ENCODE measurements at regions not wholly inside any gene's neighbourhood (a gene's known extent, or its start where the extent isn't known, plus 50 kb on each side); places are given as distances from the start of the nearest gene placed in this dataset.

GRCh38 chr14:101189962-101190560 lies 286.5 kb upstream of the RTL1 start:
- H3K4ac ChIP-seq (ENCODE audit: low read depth in 1 of 2, low read length in 2 of 2): no peak overlapping the region
- no peak overlapping the region for H4K8ac ChIP-seq (ENCODE audit: low read length)
- H3K23ac ChIP-seq (ENCODE audit: low read length in 2 of 2): no peak overlapping the region
- no peak overlapping the region for H4K91ac ChIP-seq (ENCODE audit: low read length)
- no peak overlapping the region for H3K27ac ChIP-seq (ENCODE audit: low read length, poor library complexity, severe bottlenecking)
- no peaks in the 10 kb centered on the region for H3K36me3 ChIP-seq (ENCODE audit: control insufficient read depth in 1 of 2, insufficient read depth in 2 of 2, low read depth in 1 of 2, low read length in 2 of 2)
- no peak overlapping the region for H2BK5ac ChIP-seq (ENCODE audit: low read depth, low read length, poor library complexity, severe bottlenecking)
- H3K27me3 ChIP-seq (ENCODE audit: control insufficient read depth in 1 of 2, insufficient read depth in 1 of 2, low read length in 2 of 2): peaks cover 69 to 70% of the 10 kb centered on the region in 2 experiments
- H3K14ac ChIP-seq (ENCODE audit: low read length in 2 of 2): no peak overlapping the region
- no peak overlapping the region for H2BK120ac ChIP-seq (ENCODE audit: low read depth, low read length)
- H2AFZ ChIP-seq (ENCODE audit: low read depth, low read length): no peak overlapping the region
- no peak overlapping the region for H3K4me3 ChIP-seq (ENCODE audit: insufficient read depth in 1 of 2, low read depth in 1 of 2, low read length in 2 of 2)
- H3K4me1 ChIP-seq (ENCODE audit: control insufficient read depth, insufficient read depth, low read depth, low read length): no peaks in the 10 kb centered on the region
- H2BK15ac ChIP-seq (ENCODE audit: low read depth, poor library complexity, severe bottlenecking): no peak overlapping the region
- DNase-seq: no peak
- 68% methylated on average over 3 of the region's 3 CpGs for whole genome bisulfite sequencing
- no peaks in the 10 kb centered on the region for H3K79me1 ChIP-seq (replicated peaks; ENCODE audit: low read length, poor library complexity, severe bottlenecking)
- H2BK12ac ChIP-seq (ENCODE audit: low read length in 2 of 2): no peak overlapping the region
- H3K18ac ChIP-seq (ENCODE audit: low read depth in 1 of 2, low read length in 2 of 2): no peak overlapping the region
- H3K4me2 ChIP-seq (ENCODE audit: low read length, poor library complexity, severe bottlenecking): no peak overlapping the region
- no peak overlapping the region for H2AK5ac ChIP-seq (ENCODE audit: low read length, severe bottlenecking)
- H3K9me3 ChIP-seq (ENCODE audit: control insufficient read depth, low read length): no peaks in the 10 kb centered on the region
- H3K9ac ChIP-seq (ENCODE audit: low read length): no peak overlapping the region

DNA sequence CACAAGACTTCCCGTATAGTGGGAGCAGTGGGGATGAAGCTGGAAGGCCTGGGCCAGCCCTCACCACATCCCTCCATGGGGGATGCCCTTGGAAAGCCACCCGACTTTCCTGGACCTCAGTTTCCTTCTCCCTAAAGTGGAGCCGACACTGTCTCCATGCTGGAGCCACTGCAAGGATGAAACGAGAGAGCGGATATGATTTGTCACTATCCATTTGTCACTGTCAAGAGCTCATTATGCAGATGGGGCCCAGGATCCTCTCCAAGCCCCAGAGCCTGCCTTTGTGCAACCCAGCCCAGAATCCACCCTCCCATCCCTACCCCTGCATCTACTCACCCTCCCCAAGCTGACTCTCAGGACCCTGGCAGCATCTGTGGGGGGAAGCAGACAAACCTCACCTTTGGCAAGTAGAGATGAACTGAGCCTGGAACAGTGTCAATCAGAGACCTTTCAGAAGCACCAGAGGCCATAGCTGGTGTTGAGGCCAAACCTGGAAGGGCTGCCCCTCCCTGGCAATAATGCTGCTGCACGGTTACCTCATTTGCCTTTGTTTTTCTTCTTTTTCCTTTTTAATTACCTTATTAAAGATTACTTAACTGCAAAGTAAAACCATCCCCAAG lies 287.7 kb upstream of the RTL1 start:
- H2BK5ac ChIP-seq (ENCODE audit: low read depth, low read length, poor library complexity, severe bottlenecking): no peak overlapping the region
- no peak overlapping the region for H4K8ac ChIP-seq (ENCODE audit: low read length)
- no peaks in the 10 kb centered on the region for H3K9me3 ChIP-seq (ENCODE audit: control insufficient read depth, low read length)
- H2AFZ ChIP-seq (ENCODE audit: low read depth, low read length): no peak overlapping the region
- H2BK15ac ChIP-seq (ENCODE audit: low read depth, poor library complexity, severe bottlenecking): no peak overlapping the region
- no peak overlapping the region for H2BK12ac ChIP-seq (ENCODE audit: low read length in 2 of 2)
- H3K18ac ChIP-seq (ENCODE audit: low read depth in 1 of 2, low read length in 2 of 2): no peak overlapping the region
- DNase-seq: no peak
- H3K4me2 ChIP-seq (ENCODE audit: low read length, poor library complexity, severe bottlenecking): no peak overlapping the region
- no peak overlapping the region for H3K4me3 ChIP-seq (ENCODE audit: insufficient read depth in 1 of 2, low read depth in 1 of 2, low read length in 2 of 2)
- no peak overlapping the region for H3K4ac ChIP-seq (ENCODE audit: low read depth in 1 of 2, low read length in 2 of 2)
- H3K4me1 ChIP-seq (ENCODE audit: control insufficient read depth, insufficient read depth, low read depth, low read length): no peaks in the 10 kb centered on the region
- no peak overlapping the region for H3K23ac ChIP-seq (ENCODE audit: low read length in 2 of 2)
- no peak overlapping the region for H3K14ac ChIP-seq (ENCODE audit: low read length in 2 of 2)
- no peak overlapping the region for H4K91ac ChIP-seq (ENCODE audit: low read length)
- no peak overlapping the region for H2BK120ac ChIP-seq (ENCODE audit: low read depth, low read length)
- 67% methylated on average over 6 of the region's 6 CpGs for WGBS
- H3K27me3 ChIP-seq (ENCODE audit: control insufficient read depth in 1 of 2, insufficient read depth in 1 of 2, low read length in 2 of 2): peaks cover 62 to 70% of the 10 kb centered on the region in 2 experiments
- no peaks in the 10 kb centered on the region for H3K36me3 ChIP-seq (ENCODE audit: control insufficient read depth in 1 of 2, insufficient read depth in 2 of 2, low read depth in 1 of 2, low read length in 2 of 2)
- H3K79me1 ChIP-seq (replicated peaks; ENCODE audit: low read length, poor library complexity, severe bottlenecking): no peaks in the 10 kb centered on the region
- H3K27ac ChIP-seq (ENCODE audit: low read length, poor library complexity, severe bottlenecking): no peak overlapping the region
- no peak overlapping the region for H2AK5ac ChIP-seq (ENCODE audit: low read length, severe bottlenecking)
- no peak overlapping the region for H3K9ac ChIP-seq (ENCODE audit: low read length)

DNA sequence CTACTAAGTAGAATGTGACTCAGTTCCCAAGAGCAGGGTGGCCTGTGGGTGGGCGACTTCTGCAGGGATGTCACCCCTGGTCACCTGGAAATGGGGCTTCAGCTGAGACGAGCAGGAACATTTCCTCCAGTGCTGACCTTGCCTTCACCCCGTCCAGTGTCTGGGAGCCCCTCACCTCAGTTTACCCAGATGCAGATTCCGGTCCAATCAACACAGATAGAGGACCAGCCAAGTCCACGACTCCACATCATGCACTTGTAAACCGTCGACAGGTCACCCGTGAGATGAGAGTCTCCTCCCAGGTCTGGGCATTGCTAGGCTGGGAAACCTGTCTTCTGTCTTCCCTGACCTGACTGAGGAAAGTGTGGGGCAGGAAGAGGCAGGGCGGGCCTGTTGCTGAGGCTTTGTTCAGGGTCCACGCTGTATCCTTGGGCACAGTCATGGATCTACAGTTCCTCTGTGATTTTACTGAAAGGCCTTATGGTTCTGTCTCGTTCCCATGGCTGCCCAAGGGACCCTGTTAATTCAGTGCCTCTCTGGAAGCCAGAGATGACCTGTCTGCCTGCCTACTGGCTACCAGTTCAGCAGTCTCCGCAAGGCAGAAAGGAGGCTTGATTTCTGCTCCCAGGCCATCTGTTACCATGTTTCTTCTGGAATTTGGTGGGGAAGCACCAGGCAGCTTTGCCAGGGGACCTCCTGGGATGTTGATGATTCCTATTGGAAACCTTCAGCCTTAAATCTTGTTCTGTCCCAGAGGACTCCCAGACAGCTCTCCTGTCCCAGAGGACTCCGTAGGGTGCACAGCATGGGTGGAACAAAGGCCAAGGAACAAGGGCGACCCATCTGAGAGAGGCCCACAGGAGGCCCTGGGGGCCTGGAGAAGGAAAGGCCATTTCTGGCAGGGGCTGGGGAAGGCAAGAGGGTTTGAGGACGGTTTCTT lies 288.5 kb upstream of the RTL1 start:
- DNase-seq: no peak
- no peak overlapping the region for H3K4me3 ChIP-seq (ENCODE audit: insufficient read depth in 1 of 2, low read depth in 1 of 2, low read length in 2 of 2)
- no peak overlapping the region for H4K8ac ChIP-seq (ENCODE audit: low read length)
- no peak overlapping the region for H2BK15ac ChIP-seq (ENCODE audit: low read depth, poor library complexity, severe bottlenecking)
- no peaks in the 10 kb centered on the region for H3K4me1 ChIP-seq (ENCODE audit: control insufficient read depth, insufficient read depth, low read depth, low read length)
- H3K27me3 ChIP-seq (ENCODE audit: control insufficient read depth in 1 of 2, insufficient read depth in 1 of 2, low read length in 2 of 2): peaks cover 63 to 74% of the 10 kb centered on the region in 2 experiments
- WGBS: 80% methylated on average over 14 of the region's 15 CpGs
- H2BK12ac ChIP-seq (ENCODE audit: low read length in 2 of 2): no peak overlapping the region
- H3K9me3 ChIP-seq (ENCODE audit: control insufficient read depth, low read length): no peaks in the 10 kb centered on the region
- no peak overlapping the region for H3K9ac ChIP-seq (ENCODE audit: low read length)
- H3K4me2 ChIP-seq (ENCODE audit: low read length, poor library complexity, severe bottlenecking): no peak overlapping the region
- H4K91ac ChIP-seq (ENCODE audit: low read length): no peak overlapping the region
- no peak overlapping the region for H3K4ac ChIP-seq (ENCODE audit: low read depth in 1 of 2, low read length in 2 of 2)
- H3K14ac ChIP-seq (ENCODE audit: low read length in 2 of 2): no peak overlapping the region
- H3K79me1 ChIP-seq (replicated peaks; ENCODE audit: low read length, poor library complexity, severe bottlenecking): no peaks in the 10 kb centered on the region
- no peak overlapping the region for H2AFZ ChIP-seq (ENCODE audit: low read depth, low read length)
- no peak overlapping the region for H2AK5ac ChIP-seq (ENCODE audit: low read length, severe bottlenecking)
- no peak overlapping the region for H2BK5ac ChIP-seq (ENCODE audit: low read depth, low read length, poor library complexity, severe bottlenecking)
- no peak overlapping the region for H3K18ac ChIP-seq (ENCODE audit: low read depth in 1 of 2, low read length in 2 of 2)
- no peak overlapping the region for H3K23ac ChIP-seq (ENCODE audit: low read length in 2 of 2)
- no peak overlapping the region for H2BK120ac ChIP-seq (ENCODE audit: low read depth, low read length)
- no peak overlapping the region for H3K27ac ChIP-seq (ENCODE audit: low read length, poor library complexity, severe bottlenecking)
- no peaks in the 10 kb centered on the region for H3K36me3 ChIP-seq (ENCODE audit: control insufficient read depth in 1 of 2, insufficient read depth in 2 of 2, low read depth in 1 of 2, low read length in 2 of 2)

DNA sequence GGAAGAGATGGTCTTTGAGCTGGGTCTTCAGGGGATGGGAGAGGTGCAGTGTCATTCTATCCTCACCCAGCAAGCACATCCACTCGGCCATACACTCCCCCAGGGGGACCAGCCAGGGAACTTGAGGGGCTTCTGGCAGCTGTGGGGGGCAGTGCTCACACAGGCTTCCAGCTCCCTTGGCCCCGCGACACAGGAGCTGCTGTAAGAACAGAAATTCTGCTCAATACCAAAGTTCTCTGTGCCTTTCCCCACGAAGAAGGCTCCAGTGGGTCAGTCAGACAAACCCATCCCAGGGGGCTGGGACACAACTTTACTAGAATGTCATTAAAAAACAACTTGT lies 289.1 kb upstream of the RTL1 start:
- H3K4me2 ChIP-seq (ENCODE audit: low read length, poor library complexity, severe bottlenecking): no peak overlapping the region
- WGBS: 70% methylated on average over 4 of the region's 4 CpGs
- H2BK12ac ChIP-seq (ENCODE audit: low read length in 2 of 2): no peak overlapping the region
- H3K4me1 ChIP-seq (ENCODE audit: control insufficient read depth, insufficient read depth, low read depth, low read length): no peaks in the 10 kb centered on the region
- no peak for DNase-seq
- H4K8ac ChIP-seq (ENCODE audit: low read length): no peak overlapping the region
- no peak overlapping the region for H2AK5ac ChIP-seq (ENCODE audit: low read length, severe bottlenecking)
- no peaks in the 10 kb centered on the region for H3K79me1 ChIP-seq (replicated peaks; ENCODE audit: low read length, poor library complexity, severe bottlenecking)
- H2BK15ac ChIP-seq (ENCODE audit: low read depth, poor library complexity, severe bottlenecking): no peak overlapping the region
- no peak overlapping the region for H3K14ac ChIP-seq (ENCODE audit: low read length in 2 of 2)
- no peaks in the 10 kb centered on the region for H3K9me3 ChIP-seq (ENCODE audit: control insufficient read depth, low read length)
- H3K27me3 ChIP-seq (ENCODE audit: control insufficient read depth in 1 of 2, insufficient read depth in 1 of 2, low read length in 2 of 2): peaks cover 58 to 72% of the 10 kb centered on the region in 2 experiments
- H3K9ac ChIP-seq (ENCODE audit: low read length): no peak overlapping the region
- H3K27ac ChIP-seq (ENCODE audit: low read length, poor library complexity, severe bottlenecking): no peak overlapping the region
- H3K4me3 ChIP-seq (ENCODE audit: insufficient read depth in 1 of 2, low read depth in 1 of 2, low read length in 2 of 2): no peak overlapping the region
- H4K91ac ChIP-seq (ENCODE audit: low read length): no peak overlapping the region
- no peak overlapping the region for H2BK120ac ChIP-seq (ENCODE audit: low read depth, low read length)
- no peak overlapping the region for H3K18ac ChIP-seq (ENCODE audit: low read depth in 1 of 2, low read length in 2 of 2)
- no peak overlapping the region for H3K4ac ChIP-seq (ENCODE audit: low read depth in 1 of 2, low read length in 2 of 2)
- H2BK5ac ChIP-seq (ENCODE audit: low read depth, low read length, poor library complexity, severe bottlenecking): no peak overlapping the region
- no peak overlapping the region for H3K23ac ChIP-seq (ENCODE audit: low read length in 2 of 2)
- H3K36me3 ChIP-seq (ENCODE audit: control insufficient read depth in 1 of 2, insufficient read depth in 2 of 2, low read depth in 1 of 2, low read length in 2 of 2): no peaks in the 10 kb centered on the region
- H2AFZ ChIP-seq (ENCODE audit: low read depth, low read length): no peak overlapping the region
